SU-DHL-6 (cell line): ENCODE measurements at regions not wholly inside any gene's neighbourhood (a gene's known extent, or its start where the extent isn't known, plus 50 kb on each side); places are given as distances from the start of the nearest gene placed in this dataset.

Experiments used
- H2AFZ ChIP-seq: fragments of 200-600 bp; sonication (generic); 2 replicates; pipeline ENCODE4 v1.6.1; 2014; ENCODE audit warnings: low read depth, mild to moderate bottlenecking, moderate library complexity, mixed read lengths, antibody characterized with exemption, low read length; ENCODE audit not compliant: severe bottlenecking
- H3F3A ChIP-seq: fragments of 200-600 bp; shearing (Covaris generic); 2 replicates; pipeline ENCODE4 v1.6.0; 2016; ENCODE audit warnings: antibody characterized with exemption, mild to moderate bottlenecking; ENCODE audit not compliant: insufficient read depth
- H3K27ac ChIP-seq: fragments of 200-600 bp; sonication (generic); 2 replicates; pipeline ENCODE4 v1.5.1; 2016; ENCODE audit warnings: low read depth, mild to moderate bottlenecking, low read length, moderate library complexity, mixed read lengths
- H3K27me3 ChIP-seq: fragments of 200-600 bp; sonication (generic), shearing (Covaris generic); 2 replicates; pipeline ENCODE4 v1.6.0; 2014; ENCODE audit warnings: mild to moderate bottlenecking, low read length
- H3K36me3 ChIP-seq: fragments of 200-600 bp; sonication (generic); 2 replicates; pipeline ENCODE4 v1.6.1; 2014; ENCODE audit warnings: mild to moderate bottlenecking, low read length, mixed read lengths
- H3K4me2 ChIP-seq: fragments of 300-600, 200-600 bp; shearing (Covaris generic), sonication (generic); 2 replicates; pipeline ENCODE4 v1.6.0; 2014; ENCODE audit warnings: low read length, low read depth, mild to moderate bottlenecking; ENCODE audit not compliant: poor library complexity, severe bottlenecking
- H3K4me3 ChIP-seq: fragments of 200-600 bp; sonication (generic); 2 replicates; pipeline ENCODE4 v1.5.1; 2014; ENCODE audit warnings: antibody characterized with exemption, low read length, mild to moderate bottlenecking, mixed read lengths; ENCODE audit not compliant: insufficient read depth, poor library complexity, severe bottlenecking
- H3K79me2 ChIP-seq: fragments of 200-600 bp; sonication (generic); 2 replicates; pipeline ENCODE4 v1.6.1; 2014; ENCODE audit warnings: mild to moderate bottlenecking, low read length, moderate library complexity; ENCODE audit not compliant: insufficient read depth
- H3K9ac ChIP-seq: fragments of 200-600 bp; sonication (generic); 2 replicates; pipeline ENCODE4 v1.7.0; 2014; ENCODE audit warnings: mild to moderate bottlenecking, low read length
- H3K9me2 ChIP-seq: fragments of 200-600 bp; sonication (generic); replicated peaks from 2 replicates; pipeline ENCODE4 v1.6.1; 2014; ENCODE audit warnings: low read length; ENCODE audit not compliant: insufficient read depth
- H3K9me3 ChIP-seq: fragments of 200-600 bp; sonication (generic); 2 replicates; pipeline ENCODE4 v1.6.1; 2014; ENCODE audit warnings: low read length, mixed read lengths; ENCODE audit not compliant: insufficient read depth
- H4K20me1 ChIP-seq: fragments of 200-600 bp; sonication (generic); 2 replicates; pipeline ENCODE4 v1.6.1; 2014; ENCODE audit warnings: low read depth, mild to moderate bottlenecking, antibody characterized with exemption, low read length, moderate library complexity, mixed read lengths
- EZH2phosphoT487 ChIP-seq: fragments of 200-600 bp; sonication (generic), shearing (Covaris generic); conservative IDR thresholded peaks from 2 replicates; pipeline ENCODE4 v1.6.1; 2018; ENCODE audit warnings: mild to moderate bottlenecking, antibody characterized with exemption, low read length, moderate library complexity, mixed read lengths
- TF ChIP-seq, protein P1 (sequence below): fragments of 200-600 bp; sonication (generic); IDR thresholded peaks from one replicate; pipeline ENCODE4 v1.5.1; 2017; ENCODE audit warnings: antibody characterized with exemption, mild to moderate bottlenecking, low read length, moderate library complexity; ENCODE audit not compliant: insufficient read depth, poor library complexity, severe bottlenecking

DNA sequence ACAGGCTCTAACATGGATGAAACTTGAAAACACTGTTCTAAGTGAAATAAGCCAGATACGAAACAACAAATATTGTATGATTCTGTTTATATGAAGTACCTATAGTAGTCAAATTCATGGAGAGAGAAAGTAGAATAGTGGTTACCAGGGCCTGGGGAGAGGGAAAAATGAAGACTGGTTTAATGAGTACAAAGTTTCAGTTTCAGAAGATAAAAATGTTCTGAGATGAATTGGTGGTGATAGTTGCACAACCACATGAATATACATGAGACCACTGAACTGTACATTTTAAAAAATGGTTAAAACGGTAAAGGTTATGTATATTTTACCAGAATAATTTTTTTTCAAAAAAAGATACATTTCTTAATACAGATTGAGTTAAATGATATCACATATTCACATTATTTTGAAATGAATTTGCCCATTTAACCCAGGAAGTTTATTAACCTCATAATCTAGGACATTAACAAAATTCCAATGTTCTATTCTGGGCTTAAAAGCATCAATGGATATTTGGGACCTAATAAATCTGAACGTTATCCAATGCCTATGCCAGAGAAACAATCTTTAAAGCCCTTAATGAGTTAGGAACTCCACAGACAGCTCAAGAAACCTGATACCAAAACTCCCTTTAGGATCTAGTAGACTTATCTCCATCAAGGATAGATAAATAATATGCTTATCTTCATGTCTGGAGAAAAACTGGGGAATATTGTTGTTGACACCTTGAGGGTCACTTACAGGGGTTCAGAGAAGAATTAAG is 521.3 kb downstream of the EFNA5 start:
- Histone ChIP-seq H3K4me3 (no peak overlapping the region), H3K27me3 (no peaks in the 10 kb centered on the region), H3K36me3 (no peaks in the 10 kb centered on the region), H3K9ac (no peak overlapping the region), H3F3A (no peaks in the 10 kb centered on the region), H2AFZ (no peak overlapping the region), H4K20me1 (no peaks in the 10 kb centered on the region), H3K9me2 (no peaks in the 10 kb centered on the region), H3K9me3 (no peaks in the 10 kb centered on the region), H3K27ac (no peak overlapping the region), H3K4me2 (no peak overlapping the region), H3K79me2 (no peaks in the 10 kb centered on the region)
- TF ChIP-seq, protein P1, sequence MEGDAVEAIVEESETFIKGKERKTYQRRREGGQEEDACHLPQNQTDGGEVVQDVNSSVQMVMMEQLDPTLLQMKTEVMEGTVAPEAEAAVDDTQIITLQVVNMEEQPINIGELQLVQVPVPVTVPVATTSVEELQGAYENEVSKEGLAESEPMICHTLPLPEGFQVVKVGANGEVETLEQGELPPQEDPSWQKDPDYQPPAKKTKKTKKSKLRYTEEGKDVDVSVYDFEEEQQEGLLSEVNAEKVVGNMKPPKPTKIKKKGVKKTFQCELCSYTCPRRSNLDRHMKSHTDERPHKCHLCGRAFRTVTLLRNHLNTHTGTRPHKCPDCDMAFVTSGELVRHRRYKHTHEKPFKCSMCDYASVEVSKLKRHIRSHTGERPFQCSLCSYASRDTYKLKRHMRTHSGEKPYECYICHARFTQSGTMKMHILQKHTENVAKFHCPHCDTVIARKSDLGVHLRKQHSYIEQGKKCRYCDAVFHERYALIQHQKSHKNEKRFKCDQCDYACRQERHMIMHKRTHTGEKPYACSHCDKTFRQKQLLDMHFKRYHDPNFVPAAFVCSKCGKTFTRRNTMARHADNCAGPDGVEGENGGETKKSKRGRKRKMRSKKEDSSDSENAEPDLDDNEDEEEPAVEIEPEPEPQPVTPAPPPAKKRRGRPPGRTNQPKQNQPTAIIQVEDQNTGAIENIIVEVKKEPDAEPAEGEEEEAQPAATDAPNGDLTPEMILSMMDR = no peak
- no peak for TF ChIP-seq EZH2phosphoT487

DNA sequence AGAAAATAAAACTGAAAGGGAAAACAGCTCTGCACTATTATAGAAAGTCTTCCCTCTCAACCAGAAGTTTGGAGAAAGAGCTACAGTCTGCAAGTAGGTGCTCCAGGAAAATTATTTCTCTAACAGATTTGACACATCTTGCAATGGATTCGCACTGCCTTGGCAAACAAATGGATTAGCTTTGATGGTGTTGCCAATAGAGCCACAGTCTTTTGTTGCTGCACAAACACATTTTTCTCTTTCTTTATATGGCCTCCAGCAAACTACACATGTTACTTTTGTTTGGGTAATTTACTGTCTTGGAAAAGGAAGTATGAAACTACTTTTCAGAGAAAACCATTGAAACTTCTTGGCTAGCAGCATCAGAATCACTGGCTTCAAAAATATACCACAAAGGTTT is 523.1 kb downstream of the EFNA5 start:
- H3K79me2 ChIP-seq = no peaks in the 10 kb centered on the region
- no peak overlapping the region for H2AFZ ChIP-seq
- H3K27me3 ChIP-seq = no peaks in the 10 kb centered on the region
- H4K20me1 ChIP-seq = no peaks in the 10 kb centered on the region
- H3F3A ChIP-seq = no peaks in the 10 kb centered on the region
- H3K9ac ChIP-seq = no peak overlapping the region
- TF ChIP-seq, protein P1 = no peak
- no peak overlapping the region for H3K27ac ChIP-seq
- H3K9me2 ChIP-seq = no peaks in the 10 kb centered on the region
- H3K9me3 ChIP-seq = no peaks in the 10 kb centered on the region
- no peak overlapping the region for H3K4me2 ChIP-seq
- no peak overlapping the region for H3K4me3 ChIP-seq
- H3K36me3 ChIP-seq = no peaks in the 10 kb centered on the region

DNA sequence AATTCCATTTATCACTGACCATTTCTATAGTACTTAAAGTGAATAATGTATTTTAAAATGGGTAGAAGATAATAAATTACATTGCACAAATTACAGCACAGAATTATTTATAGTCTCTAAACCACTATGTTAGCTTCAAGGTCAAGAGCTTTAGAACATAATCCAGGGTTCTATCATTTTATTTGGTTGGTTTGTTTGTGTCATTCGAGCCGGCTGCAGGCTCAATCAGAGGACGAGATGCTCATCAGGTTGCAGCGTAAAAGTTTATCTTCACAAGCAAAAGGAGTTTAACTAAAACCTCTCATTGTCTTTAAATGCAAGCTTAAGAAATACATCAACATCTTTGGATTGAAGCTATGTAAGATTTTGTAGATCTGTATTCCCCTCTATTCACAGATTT is 523.8 kb downstream of the EFNA5 start:
- no peaks in the 10 kb centered on the region for H3K9me3 ChIP-seq
- no peaks in the 10 kb centered on the region for H3F3A ChIP-seq
- TF ChIP-seq, protein P1 = no peak
- no peak for TF ChIP-seq EZH2phosphoT487
- no peak overlapping the region for H3K4me2 ChIP-seq
- no peak overlapping the region for H2AFZ ChIP-seq
- H3K27me3 ChIP-seq = no peaks in the 10 kb centered on the region
- no peaks in the 10 kb centered on the region; the same call in 1 of the 2 replicates for H3K36me3 ChIP-seq
- no peaks in the 10 kb centered on the region for H3K9me2 ChIP-seq
- no peaks in the 10 kb centered on the region for H3K79me2 ChIP-seq
- H3K27ac ChIP-seq = no peak overlapping the region
- no peak overlapping the region for H3K9ac ChIP-seq
- H3K4me3 ChIP-seq = no peak overlapping the region
- no peaks in the 10 kb centered on the region for H4K20me1 ChIP-seq
